ENCODE measurements at regions not wholly inside any gene's neighbourhood (a gene's known extent, or its start where the extent isn't known, plus 50 kb on each side); places are given as distances from the start of the nearest gene placed in this dataset.

GRCh38 chr2:2644040-2644439 is 313.0 kb upstream of the MYT1L start:
- Histone ChIP-seq H2AFZ (ENCODE audit: control insufficient read depth, low read depth, low read length) (no peak overlapping the region), H3K4me3 (no peak overlapping the region), H3K4me2 (ENCODE audit: control insufficient read depth, insufficient read depth) (no peak overlapping the region), H3K36me3 (ENCODE audit: control insufficient read depth in 2 of 2, insufficient read depth in 2 of 2, low read length in 1 of 2) (no peaks in the 10 kb centered on the region), H3K4me1 (ENCODE audit: control insufficient read depth, insufficient read depth, low read length) (no peaks in the 10 kb centered on the region), H3K27me3 (replicated peaks in 1 of 2; ENCODE audit: control insufficient read depth in 2 of 2, insufficient read depth in 2 of 2, low read length in 1 of 2) (no peaks in the 10 kb centered on the region), H3K9me3 (replicated peaks; ENCODE audit: control insufficient read depth, insufficient read depth, low read length) (no peaks in the 10 kb centered on the region; the same call in 2 of the 3 replicates), H3K9ac (ENCODE audit: control insufficient read depth, insufficient read depth, low read length) (no peak overlapping the region), H3K27ac (ENCODE audit: control insufficient read depth, insufficient read depth) (no peak overlapping the region), H4K20me1 (ENCODE audit: control insufficient read depth, insufficient read depth) (no peaks in the 10 kb centered on the region), H3K79me2 (ENCODE audit: control insufficient read depth, insufficient read depth, low read length) (no peaks in the 10 kb centered on the region)
- no peak for ATAC-seq
- intact Hi-C loops (cut with micrococcal nuclease; ENCODE audit: unreplicated experiment), result no loop called here
- FAIRE-seq, result no peak
- TF ChIP-seq HCFC1 (IDR thresholded peaks at IDR 0.05; ENCODE audit: low read length) (no peak), EZH2 (IDR thresholded peaks at IDR 0.05; ENCODE audit: borderline replicate concordance, control insufficient read depth, low read depth, low read length) (no peak), FOS (IDR thresholded peaks at IDR 0.05; ENCODE audit: borderline replicate concordance, extremely low read depth, insufficient read length) (no peak), MTA2 (IDR thresholded peaks at IDR 0.05; ENCODE audit: low read depth) (no peak), ZBTB40 (IDR thresholded peaks at IDR 0.05; ENCODE audit: borderline replicate concordance) (no peak), RAD51 (IDR thresholded peaks at IDR 0.05) (no peak), E2F4 (IDR thresholded peaks at IDR 0.05; ENCODE audit: low read depth, low read length) (no peak), DPF2 (IDR thresholded peaks at IDR 0.05) (no peak), CBFB (IDR thresholded peaks at IDR 0.05; ENCODE audit: low read depth) (no peak), NKRF (conservative IDR thresholded peaks at IDR 0.05) (no peak), YBX1 (IDR thresholded peaks at IDR 0.05) (no peak), MEF2A (IDR thresholded peaks at IDR 0.05; ENCODE audit: insufficient read depth, low read depth, low read length) (no peak), E4F1 (IDR thresholded peaks at IDR 0.05; ENCODE audit: borderline replicate concordance, partially characterized antibody) (no peak), RCOR1 (conservative IDR thresholded peaks at IDR 0.05; ENCODE audit: low read depth, low read length) (no peak), SIN3A (IDR thresholded peaks at IDR 0.05; ENCODE audit: low read depth, low read length) (no peak)
- 100% methylated on average over 1 of the region's 1 CpG for WGBS (ENCODE audit: insufficient coverage, insufficient replicate concordance, low lambda C conversion rate, missing lambda C conversion rate)
- SMC1A ChIA-PET (ENCODE audit: uncharacterized antibody, unreplicated experiment), result no interaction called here
- no TSS peak for BruUV-seq (replicated peaks)
- no peak for DNase-seq (ENCODE audit: low read depth, low spot score)
- RAD21 ChIA-PET (ENCODE audit: unreplicated experiment), result no interaction called here
- CTCF ChIA-PET, result no interaction called here
- POLR2A ChIA-PET, result no interaction called here
- in situ Hi-C loops (cut with MboI), result no loop called here

Measured in GM12878 (cell line).